DMS153 (cell line): ENCODE measurements at regions not wholly inside any gene's neighbourhood (a gene's known extent, or its start where the extent isn't known, plus 50 kb on each side); places are given as distances from the start of the nearest gene placed in this dataset.
"Not testable (repeated sequence)": the region's sequence is repeated elsewhere in the genome, so short reads cannot be mapped to it uniquely, and the experiment has no call there.

Experiments used
- DNase-seq: peaks from one replicate; lab custom pipeline; 2025; lab: John Stamatoyannopoulos, UW

DNA sequence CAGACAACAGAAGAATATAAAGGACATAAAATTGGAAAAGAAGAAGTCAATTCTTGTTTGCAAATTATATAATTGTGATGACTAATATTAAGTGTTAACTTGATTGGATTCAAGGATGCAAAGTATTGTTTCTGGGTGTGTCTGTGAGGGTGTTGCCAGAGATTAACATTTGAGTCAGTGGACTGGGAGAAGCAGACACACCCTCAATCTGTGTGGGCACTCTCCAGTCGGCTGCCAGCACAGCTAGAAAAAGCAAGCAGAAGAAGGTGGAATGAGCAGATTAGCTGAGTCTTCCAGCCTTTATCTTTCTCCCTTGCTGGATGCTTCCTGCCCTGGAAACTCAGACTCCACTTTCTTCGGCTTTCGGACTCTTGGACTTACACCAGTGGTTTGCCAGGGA is 51.7 kb downstream of the UBE2NL start:
- DNase-seq, result no peak

DNA sequence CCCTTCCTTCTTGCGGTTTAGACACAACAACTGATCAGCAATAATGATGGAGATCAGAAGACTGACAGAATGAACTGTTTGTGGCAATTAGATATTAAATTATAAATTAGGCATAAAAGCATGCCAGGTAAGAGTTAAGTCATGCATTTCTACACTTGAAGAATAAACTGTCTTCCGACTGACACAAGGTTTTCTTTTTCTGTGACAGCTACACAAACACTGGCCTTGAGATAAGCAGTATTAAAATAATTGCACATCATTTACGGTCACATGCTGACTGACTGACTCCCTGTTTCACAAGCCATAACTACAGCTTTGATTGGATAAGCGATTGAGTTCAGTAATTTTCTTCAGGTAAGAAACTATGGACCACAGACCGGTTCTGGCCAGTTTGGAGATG is 56.2 kb downstream of the UBE2NL start:
- DNase-seq, result no peak

DNA sequence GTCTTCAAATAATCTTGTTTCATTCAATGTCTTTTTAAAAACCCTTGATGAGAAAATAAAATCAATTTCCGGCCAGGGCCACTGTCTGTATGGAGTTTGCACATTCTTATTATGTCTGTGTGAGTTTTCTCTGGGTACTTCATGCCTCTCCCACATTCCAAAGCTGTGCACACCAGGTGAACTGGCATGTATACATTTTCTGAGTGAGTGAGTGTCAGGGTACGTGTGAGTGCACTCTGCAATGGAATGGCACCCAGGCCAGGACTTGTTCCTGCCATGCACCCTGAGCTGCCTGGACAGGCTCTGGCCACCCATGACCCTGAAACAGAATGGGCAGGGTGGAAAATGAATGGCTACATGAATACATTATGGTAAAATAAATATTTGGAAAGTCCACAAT is 61.3 kb downstream of the UBE2NL start:
- no peak for DNase-seq

- DNase-seq, result no peak
These were observed 80.7 kb downstream of the UBE2NL start for GRCh38 chrX:143964549-143964948.

GRCh38 chrX:143988356-143988755 is 104.5 kb downstream of the UBE2NL start:
- no peak for DNase-seq

GRCh38 chrX:143994206-143994605 is 110.3 kb downstream of the UBE2NL start:
- DNase-seq, result no peak

DNA sequence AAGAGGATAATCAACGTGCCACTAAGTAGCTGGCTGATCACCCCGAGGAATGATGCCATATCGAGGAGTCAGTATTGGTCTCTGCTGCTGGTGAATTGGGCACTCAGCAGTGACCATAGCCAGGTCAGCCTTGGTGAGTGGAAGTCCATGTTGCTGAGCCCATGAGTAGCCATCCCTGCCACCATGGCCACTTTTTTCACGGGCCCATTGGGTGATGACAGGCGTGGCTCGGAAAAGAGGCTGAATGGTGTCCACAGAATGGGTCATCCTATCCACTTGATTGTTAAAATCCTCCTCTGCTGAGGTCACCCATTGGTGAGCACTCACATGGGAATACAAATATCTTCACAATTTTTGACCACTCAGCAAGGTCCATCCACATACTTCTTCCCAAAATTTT is 114.4 kb downstream of the UBE2NL start:
- DNase-seq, result no peak

DNA sequence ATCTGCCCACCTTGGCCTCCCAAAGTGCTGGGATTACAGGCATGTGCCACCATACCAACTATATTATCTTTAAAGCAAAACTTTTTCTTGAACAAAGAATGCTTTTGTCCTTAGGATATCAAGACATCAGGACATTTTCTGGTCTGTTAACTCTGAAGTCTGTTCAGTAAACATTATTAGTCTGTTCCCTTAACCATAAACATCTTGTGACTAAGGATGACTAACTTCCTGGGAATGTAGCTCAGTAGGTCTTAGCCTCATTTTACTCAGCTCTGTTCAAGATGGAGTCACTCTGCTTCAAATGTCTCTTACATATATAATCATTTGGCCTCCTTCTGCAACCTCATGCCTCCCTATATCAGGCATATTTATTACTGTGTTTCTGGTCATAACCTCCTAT is 122.9 kb downstream of the UBE2NL start:
- DNase-seq, result no peak

- DNase-seq, result no peak
These were observed 156.9 kb downstream of the UBE2NL start for GRCh38 chrX:144040793-144041192.

- no peak for DNase-seq
These were observed 158.4 kb downstream of the UBE2NL start for GRCh38 chrX:144042271-144042670.

DNA sequence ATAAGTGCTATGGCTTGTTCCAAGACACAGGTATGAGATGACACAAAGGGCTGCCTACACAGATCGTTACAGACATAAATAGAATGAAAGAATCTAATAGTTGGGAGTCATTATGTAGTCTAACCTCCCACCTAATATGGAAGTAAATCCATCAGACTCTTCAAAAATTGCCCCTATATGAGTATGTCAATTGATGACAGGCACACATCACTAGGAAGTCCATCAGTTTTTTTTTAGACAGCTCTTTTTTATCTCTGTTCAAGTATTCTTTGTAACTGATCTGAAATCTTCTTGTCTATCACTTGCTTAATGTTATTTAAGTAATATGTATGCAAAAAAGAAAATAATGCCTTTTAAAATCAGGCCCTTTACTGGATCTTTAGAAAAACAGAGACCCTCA is 191.6 kb downstream of the UBE2NL start:
- DNase-seq, result no peak

GRCh38 chrX:144082237-144082636 is 198.4 kb downstream of the UBE2NL start:
- not testable (repeated sequence) for DNase-seq

GRCh38 chrX:144089674-144090073 is 205.8 kb downstream of the UBE2NL start:
- DNase-seq, result not testable (repeated sequence)

DNA sequence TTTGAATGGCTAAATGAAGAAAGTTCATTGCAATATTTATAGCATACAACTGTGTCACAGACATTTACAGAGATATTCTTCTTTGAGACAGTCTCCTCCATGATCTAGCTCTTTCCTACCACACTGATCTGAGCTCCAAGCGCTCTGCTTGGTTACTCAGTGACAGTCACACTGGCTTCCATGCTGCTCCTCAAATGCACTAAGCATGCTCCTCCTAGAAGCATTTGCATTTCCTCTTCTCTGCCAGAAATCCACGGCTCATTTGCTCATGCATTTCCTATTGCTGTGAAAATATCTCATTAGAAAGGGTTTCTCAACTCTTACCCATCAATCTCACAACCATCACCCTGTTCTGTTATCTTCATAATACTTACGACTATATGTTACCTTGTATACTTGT is 208.2 kb downstream of the UBE2NL start:
- not testable (repeated sequence) for DNase-seq

DNA sequence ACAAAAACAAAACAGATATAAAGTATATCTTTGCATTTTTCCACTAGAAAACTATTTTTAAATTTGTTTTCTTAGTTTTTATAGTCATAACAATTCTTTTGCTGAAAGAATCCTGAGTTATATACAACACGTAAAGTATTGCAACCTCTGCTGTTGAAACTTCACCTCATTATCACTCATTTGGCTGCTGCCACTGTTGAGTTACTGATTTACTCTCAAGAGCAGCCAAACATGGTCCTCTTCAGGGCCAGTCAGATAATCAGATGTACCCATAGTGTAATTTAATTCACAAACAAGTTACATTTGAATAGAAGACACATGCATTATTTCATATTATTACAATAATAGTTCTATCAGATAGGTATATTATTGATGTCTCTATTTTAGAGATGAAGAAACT is 235.6 kb downstream of the UBE2NL start:
- not testable (repeated sequence) for DNase-seq

GRCh38 chrX:144121566-144121965 is 237.7 kb downstream of the UBE2NL start:
- DNase-seq, result not testable (repeated sequence)

- not testable (repeated sequence) for DNase-seq
These were observed 243.8 kb downstream of the UBE2NL start for GRCh38 chrX:144127570-144128169.

- not testable (repeated sequence) for DNase-seq
These were observed 245.6 kb downstream of the UBE2NL start for GRCh38 chrX:144129511-144129910.

DNA sequence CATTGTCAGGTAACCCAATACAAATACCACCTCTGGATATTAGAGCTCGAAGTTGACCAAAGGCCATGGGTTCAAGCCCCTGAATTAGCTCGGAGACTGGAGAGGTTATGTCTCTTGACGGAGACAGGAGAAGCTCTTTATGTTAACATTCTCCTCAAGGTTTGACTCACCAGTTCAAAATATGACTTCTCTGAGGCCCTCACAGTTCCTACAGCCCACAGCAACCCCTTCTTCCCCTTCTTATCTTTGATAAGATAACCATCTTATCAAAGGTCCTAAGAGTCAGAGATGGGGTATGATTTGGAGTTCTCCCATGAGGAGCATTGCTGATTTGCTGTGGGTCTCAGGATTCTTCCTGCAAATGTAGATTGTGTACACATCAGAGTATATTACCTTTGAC is 246.6 kb downstream of the UBE2NL start:
- not testable (repeated sequence) for DNase-seq

GRCh38 chrX:144131080-144131479 is 247.2 kb downstream of the UBE2NL start:
- not testable (repeated sequence) for DNase-seq

DNA sequence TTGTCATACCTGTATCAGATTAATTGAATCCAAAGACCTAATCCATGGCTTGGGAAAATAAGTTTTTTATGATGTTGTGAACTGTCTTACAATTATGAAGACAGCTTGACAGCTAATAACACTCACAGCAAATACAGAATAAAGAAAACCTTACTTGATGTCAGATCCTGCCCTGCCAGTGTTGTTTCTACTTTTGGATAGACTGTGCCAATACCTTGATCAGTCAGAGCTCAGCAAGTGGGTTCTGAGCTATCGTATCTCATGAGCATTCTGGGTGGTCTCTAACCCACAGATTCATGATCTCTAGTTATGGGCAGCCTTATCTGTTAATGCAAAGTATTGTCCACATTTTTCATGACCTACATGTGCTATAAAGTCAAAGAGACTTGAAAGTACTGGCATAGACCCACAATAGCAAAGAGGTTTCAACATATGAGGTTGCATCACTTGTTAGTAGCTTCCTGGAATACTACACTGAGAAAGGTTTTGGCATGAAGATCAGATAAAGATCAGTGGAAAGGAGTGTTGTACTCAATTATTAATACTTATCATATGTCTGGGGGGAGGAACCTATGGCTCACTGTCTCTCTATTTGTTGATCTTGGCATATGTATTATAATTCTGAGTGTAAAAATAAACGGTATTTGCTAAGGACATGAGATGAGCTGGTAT is 250.7 kb downstream of the UBE2NL start:
- DNase-seq, result not testable (repeated sequence)

- DNase-seq, result not testable (repeated sequence)
These were observed 270.6 kb downstream of the UBE2NL start for GRCh38 chrX:144154474-144154873.

DNA sequence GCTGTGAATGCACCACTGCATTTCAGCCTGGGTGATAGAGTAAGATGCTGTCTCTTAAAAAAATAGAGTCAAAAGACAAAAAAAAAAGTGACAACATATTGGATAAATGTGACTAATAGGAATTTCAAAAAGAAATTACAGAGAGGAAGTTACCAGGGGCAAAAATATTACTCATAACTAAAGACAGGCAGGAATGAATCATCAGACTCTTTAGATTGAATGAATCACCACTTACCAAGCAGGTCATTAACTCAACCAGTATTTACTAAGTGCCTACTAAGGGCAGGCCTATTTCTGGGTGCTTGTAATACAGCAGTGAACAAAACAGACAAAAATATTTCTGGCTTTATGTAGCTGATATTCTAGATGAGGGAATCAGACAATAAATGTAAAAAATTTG is 301.3 kb downstream of the UBE2NL start:
- DNase-seq, result not testable (repeated sequence)

DNA sequence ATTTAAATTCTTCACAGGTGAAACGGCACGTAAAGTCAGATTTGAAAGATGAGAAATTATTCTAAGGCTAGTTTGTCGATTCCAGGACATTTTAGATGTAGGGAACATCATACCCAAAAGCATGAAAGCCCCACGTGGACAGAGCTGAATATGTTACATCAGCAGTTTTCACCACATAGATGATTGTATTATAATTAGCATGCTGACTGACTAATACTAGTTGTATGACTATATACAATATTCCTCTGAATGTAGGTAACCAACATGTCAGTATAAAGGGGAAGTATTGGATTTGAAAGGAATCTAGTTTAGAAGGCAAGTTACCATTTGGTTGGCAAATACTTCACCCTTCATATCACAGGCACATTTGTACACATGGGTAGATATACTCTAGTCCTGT is 304.6 kb downstream of the UBE2NL start:
- DNase-seq, result not testable (repeated sequence)
